ENCODE measurements at regions not wholly inside any gene's neighbourhood (a gene's known extent, or its start where the extent isn't known, plus 50 kb on each side); places are given as distances from the start of the nearest gene placed in this dataset.

DNA sequence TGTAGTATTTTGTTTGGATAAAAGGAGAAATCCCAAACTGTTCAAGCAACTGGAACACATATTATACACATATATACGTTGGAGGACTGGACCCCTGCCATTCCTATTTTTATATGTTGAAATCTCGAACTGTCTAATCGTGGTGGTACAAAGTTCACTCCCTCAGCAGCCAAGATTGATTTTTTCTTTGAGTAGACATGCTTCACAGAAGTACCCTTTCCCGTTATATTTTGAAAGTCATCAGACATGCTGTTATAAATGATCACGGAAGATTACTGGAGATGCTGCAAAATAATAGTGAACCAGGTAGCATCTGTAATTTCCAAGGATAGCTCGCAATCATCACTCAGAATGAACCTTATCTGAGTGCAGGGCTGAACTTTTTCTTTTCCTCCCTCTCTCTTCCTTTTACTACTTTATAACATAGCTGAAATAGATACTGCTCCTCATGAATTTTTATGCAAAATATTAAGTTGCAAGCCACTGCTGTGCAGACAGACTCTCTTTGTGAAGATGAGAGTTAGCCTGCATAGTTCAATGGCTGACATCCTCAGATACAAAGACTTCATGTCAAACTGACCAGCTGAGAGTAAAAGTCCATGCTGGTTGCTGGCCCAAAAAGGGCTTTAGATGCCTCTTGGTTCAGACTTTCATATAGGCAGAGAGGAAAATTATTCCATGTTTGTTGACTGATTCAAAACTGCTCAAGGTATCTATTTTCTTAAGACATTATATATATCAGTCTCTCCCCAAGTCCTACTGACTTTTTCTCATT, 451.9 kb downstream of the TMEM38B start:
- TF ChIP-seq, protein P1, sequence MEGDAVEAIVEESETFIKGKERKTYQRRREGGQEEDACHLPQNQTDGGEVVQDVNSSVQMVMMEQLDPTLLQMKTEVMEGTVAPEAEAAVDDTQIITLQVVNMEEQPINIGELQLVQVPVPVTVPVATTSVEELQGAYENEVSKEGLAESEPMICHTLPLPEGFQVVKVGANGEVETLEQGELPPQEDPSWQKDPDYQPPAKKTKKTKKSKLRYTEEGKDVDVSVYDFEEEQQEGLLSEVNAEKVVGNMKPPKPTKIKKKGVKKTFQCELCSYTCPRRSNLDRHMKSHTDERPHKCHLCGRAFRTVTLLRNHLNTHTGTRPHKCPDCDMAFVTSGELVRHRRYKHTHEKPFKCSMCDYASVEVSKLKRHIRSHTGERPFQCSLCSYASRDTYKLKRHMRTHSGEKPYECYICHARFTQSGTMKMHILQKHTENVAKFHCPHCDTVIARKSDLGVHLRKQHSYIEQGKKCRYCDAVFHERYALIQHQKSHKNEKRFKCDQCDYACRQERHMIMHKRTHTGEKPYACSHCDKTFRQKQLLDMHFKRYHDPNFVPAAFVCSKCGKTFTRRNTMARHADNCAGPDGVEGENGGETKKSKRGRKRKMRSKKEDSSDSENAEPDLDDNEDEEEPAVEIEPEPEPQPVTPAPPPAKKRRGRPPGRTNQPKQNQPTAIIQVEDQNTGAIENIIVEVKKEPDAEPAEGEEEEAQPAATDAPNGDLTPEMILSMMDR (IDR thresholded peaks at IDR 0.05; ENCODE audit: low read length): no peak
- no peak for TF ChIP-seq EZH2 (optimal IDR thresholded peaks at IDR 0.05; ENCODE audit: low read depth, low read length)
- TF ChIP-seq EZH2phosphoT487 (IDR thresholded peaks at IDR 0.05; ENCODE audit: low read length): no peak

Measured in MM.1S (cell line).